ENCODE measurements at regions not wholly inside any gene's neighbourhood (a gene's known extent, or its start where the extent isn't known, plus 50 kb on each side); places are given as distances from the start of the nearest gene placed in this dataset.

DNA sequence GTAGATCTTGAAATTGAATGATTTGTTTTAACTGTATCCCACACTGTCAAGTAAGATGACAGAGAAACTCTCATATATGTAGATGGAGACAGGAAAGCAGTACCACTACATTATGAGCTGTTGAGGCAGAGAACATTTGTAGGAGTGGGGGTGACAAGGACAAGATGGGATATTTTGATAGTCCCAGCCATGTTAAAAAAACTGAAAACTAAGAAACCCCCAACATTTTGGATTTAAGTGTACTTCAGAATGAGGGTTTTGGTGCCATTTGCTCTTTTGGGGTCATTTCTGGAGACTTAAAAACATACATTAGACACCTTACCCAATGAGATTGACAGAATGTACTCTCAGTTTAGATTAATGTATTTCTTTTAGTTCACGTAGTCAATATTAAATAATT, 149.9 kb upstream of the SLC4A4 start:
- DNase-seq: no peak
- Mint-ChIP-seq H3K9me3 (ENCODE audit: unreplicated experiment) (peaks cover 4% of the 10 kb centered on the region), H3K27ac (ENCODE audit: unreplicated experiment) (no peak overlapping the region), H3K4me1 (ENCODE audit: low read depth, unreplicated experiment) (peaks cover 9% of the 10 kb centered on the region), H3K4me3 (ENCODE audit: unreplicated experiment) (no peak overlapping the region), H3K27me3 (ENCODE audit: unreplicated experiment) (peaks cover 13% of the 10 kb centered on the region), H3K36me3 (ENCODE audit: unreplicated experiment) (no peaks in the 10 kb centered on the region)
- TF ChIP-seq, protein P1, sequence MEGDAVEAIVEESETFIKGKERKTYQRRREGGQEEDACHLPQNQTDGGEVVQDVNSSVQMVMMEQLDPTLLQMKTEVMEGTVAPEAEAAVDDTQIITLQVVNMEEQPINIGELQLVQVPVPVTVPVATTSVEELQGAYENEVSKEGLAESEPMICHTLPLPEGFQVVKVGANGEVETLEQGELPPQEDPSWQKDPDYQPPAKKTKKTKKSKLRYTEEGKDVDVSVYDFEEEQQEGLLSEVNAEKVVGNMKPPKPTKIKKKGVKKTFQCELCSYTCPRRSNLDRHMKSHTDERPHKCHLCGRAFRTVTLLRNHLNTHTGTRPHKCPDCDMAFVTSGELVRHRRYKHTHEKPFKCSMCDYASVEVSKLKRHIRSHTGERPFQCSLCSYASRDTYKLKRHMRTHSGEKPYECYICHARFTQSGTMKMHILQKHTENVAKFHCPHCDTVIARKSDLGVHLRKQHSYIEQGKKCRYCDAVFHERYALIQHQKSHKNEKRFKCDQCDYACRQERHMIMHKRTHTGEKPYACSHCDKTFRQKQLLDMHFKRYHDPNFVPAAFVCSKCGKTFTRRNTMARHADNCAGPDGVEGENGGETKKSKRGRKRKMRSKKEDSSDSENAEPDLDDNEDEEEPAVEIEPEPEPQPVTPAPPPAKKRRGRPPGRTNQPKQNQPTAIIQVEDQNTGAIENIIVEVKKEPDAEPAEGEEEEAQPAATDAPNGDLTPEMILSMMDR (IDR thresholded peaks at IDR 0.05; ENCODE audit: partially characterized antibody, unreplicated experiment): no peak

DNA sequence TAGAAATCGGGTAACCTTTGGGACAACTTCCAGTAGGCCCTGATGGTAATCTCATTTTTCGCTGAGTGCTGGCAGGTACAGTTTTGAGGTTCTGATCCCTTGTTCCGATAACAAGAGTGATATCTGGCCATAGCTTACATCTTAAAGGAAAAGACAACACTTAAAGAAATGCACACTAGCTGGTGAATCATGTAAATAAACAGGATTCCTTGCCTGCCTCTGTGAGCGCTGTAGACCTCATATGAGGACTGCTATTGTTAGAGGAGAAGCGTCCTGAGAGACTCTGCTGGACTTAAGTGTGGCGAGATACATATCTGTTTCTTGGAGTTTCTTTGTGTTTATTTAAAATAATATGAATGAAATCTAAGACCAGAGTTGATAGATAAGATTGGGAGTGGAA, 149.3 kb upstream of the SLC4A4 start:
- Mint-ChIP-seq H3K27ac (ENCODE audit: unreplicated experiment) (no peak overlapping the region), H3K4me3 (ENCODE audit: unreplicated experiment) (no peak overlapping the region), H3K9me3 (ENCODE audit: unreplicated experiment) (peaks cover 4% of the 10 kb centered on the region), H3K27me3 (ENCODE audit: unreplicated experiment) (peaks cover 13% of the 10 kb centered on the region), H3K4me1 (ENCODE audit: low read depth, unreplicated experiment) (peaks cover 9% of the 10 kb centered on the region), H3K36me3 (ENCODE audit: unreplicated experiment) (no peaks in the 10 kb centered on the region)
- DNase-seq: no peak
- TF ChIP-seq, protein P1 (IDR thresholded peaks at IDR 0.05; ENCODE audit: partially characterized antibody, unreplicated experiment): no peak

DNA sequence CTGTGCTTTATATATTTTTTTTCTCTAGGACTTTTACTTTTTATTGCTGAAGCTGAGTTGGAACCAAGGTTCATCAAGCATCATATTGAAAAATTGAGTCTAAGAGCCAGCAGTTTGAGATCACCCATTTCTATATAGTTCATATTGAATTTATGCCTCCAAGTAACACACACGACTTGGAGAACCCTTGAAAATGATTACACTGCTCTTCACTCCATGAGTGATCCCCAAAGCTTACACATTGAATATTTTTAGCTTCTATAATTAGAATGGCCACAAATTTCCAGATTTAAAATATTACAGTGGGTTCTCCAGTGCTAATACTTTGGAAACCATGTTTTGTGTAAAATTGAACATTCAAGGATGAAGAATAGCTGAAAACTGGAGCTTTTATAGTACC, 144.4 kb upstream of the SLC4A4 start:
- H3K36me3 Mint-ChIP-seq (ENCODE audit: unreplicated experiment): no peaks in the 10 kb centered on the region
- no peak overlapping the region for H3K4me3 Mint-ChIP-seq (ENCODE audit: unreplicated experiment)
- DNase-seq: no peak
- no peaks in the 10 kb centered on the region for H3K27me3 Mint-ChIP-seq (ENCODE audit: unreplicated experiment)
- H3K4me1 Mint-ChIP-seq (ENCODE audit: low read depth, unreplicated experiment): no peaks in the 10 kb centered on the region
- no peaks in the 10 kb centered on the region for H3K9me3 Mint-ChIP-seq (ENCODE audit: unreplicated experiment)
- no peak overlapping the region for H3K27ac Mint-ChIP-seq (ENCODE audit: unreplicated experiment)
- TF ChIP-seq, protein P1 (IDR thresholded peaks at IDR 0.05; ENCODE audit: partially characterized antibody, unreplicated experiment): no peak

DNA sequence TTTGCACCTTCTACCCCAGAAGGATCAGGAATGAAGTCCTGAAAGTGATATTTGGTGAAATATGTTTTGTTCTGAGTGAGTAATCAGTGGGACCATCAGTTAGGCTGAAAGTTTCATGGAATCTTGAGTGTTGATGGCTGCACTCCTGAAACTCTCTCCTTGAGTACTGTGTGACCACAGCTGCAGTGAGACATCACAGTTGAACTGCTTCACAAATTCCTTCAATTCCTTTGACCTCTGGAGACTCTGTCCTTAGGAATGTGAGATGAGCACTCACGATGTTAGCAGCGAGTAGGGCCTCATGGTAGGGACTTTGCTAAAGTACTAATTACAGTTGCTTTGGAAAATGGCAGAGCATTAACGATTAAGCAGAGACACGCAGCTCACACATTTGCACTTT, 142.9 kb upstream of the SLC4A4 start:
- H3K4me3 Mint-ChIP-seq (ENCODE audit: unreplicated experiment): no peak overlapping the region
- H3K27me3 Mint-ChIP-seq (ENCODE audit: unreplicated experiment): peaks cover 3% of the 10 kb centered on the region
- no peak for DNase-seq
- TF ChIP-seq, protein P1 (IDR thresholded peaks at IDR 0.05; ENCODE audit: partially characterized antibody, unreplicated experiment): no peak
- no peak overlapping the region for H3K27ac Mint-ChIP-seq (ENCODE audit: unreplicated experiment)
- H3K9me3 Mint-ChIP-seq (ENCODE audit: unreplicated experiment): peaks cover 3% of the 10 kb centered on the region
- no peaks in the 10 kb centered on the region for H3K36me3 Mint-ChIP-seq (ENCODE audit: unreplicated experiment)
- H3K4me1 Mint-ChIP-seq (ENCODE audit: low read depth, unreplicated experiment): no peaks in the 10 kb centered on the region

DNA sequence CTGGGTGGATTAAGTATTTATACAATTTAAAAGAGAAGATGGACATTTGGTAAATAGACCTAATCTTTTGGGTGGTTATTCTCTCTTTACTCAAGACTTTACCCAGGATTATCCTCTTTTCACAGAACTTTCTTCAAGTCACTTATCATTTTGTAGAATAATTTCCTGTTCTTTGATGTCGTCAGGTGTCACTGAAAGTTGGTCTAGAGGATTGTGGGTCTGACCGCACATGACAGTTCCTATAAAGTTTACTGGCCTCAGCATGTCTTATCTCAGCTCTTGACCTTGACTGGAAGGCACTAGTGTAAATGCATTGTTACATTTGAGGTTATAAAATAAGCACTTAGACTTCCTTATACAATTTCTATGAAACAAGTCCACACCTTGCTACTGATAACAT, 139.9 kb upstream of the SLC4A4 start:
- Mint-ChIP-seq H3K36me3 (ENCODE audit: unreplicated experiment) (no peaks in the 10 kb centered on the region), H3K27me3 (ENCODE audit: unreplicated experiment) (peaks cover 3% of the 10 kb centered on the region), H3K4me1 (ENCODE audit: low read depth, unreplicated experiment) (peaks cover 5% of the 10 kb centered on the region), H3K4me3 (ENCODE audit: unreplicated experiment) (no peak overlapping the region), H3K9me3 (ENCODE audit: unreplicated experiment) (peaks cover 3% of the 10 kb centered on the region), H3K27ac (ENCODE audit: unreplicated experiment) (no peak overlapping the region)
- no peak for DNase-seq
- TF ChIP-seq, protein P1 (IDR thresholded peaks at IDR 0.05; ENCODE audit: partially characterized antibody, unreplicated experiment): no peak
